ENCODE measurements at regions not wholly inside any gene's neighbourhood (a gene's known extent, or its start where the extent isn't known, plus 50 kb on each side); places are given as distances from the start of the nearest gene placed in this dataset.

DNA sequence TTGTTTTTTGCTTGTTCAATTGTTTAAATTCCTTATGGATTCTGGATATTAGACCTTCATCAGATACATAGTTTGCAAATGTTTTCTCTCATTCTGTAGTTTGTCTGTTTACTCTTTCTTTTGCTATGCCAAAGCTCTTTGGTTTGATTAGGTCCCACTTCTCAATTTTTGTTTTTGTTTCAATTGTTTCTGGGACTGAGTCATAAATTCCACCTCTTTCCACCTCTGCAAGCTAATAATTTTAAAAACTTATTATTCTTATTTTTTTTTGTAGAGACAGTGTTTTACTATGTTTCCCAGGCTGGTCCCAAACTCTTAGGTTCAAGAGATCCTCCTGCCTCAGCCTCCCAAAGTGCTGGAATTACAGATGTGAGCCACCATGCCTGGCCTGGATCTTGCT, 226.8 kb upstream of the GPRIN3 start:
- TF ChIP-seq, protein P1, sequence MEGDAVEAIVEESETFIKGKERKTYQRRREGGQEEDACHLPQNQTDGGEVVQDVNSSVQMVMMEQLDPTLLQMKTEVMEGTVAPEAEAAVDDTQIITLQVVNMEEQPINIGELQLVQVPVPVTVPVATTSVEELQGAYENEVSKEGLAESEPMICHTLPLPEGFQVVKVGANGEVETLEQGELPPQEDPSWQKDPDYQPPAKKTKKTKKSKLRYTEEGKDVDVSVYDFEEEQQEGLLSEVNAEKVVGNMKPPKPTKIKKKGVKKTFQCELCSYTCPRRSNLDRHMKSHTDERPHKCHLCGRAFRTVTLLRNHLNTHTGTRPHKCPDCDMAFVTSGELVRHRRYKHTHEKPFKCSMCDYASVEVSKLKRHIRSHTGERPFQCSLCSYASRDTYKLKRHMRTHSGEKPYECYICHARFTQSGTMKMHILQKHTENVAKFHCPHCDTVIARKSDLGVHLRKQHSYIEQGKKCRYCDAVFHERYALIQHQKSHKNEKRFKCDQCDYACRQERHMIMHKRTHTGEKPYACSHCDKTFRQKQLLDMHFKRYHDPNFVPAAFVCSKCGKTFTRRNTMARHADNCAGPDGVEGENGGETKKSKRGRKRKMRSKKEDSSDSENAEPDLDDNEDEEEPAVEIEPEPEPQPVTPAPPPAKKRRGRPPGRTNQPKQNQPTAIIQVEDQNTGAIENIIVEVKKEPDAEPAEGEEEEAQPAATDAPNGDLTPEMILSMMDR (IDR thresholded peaks at IDR 0.05), result no peak
- no peak for TF ChIP-seq EP300 (IDR thresholded peaks at IDR 0.05)
